A673 (cell line): ENCODE measurements at regions not wholly inside any gene's neighbourhood (a gene's known extent, or its start where the extent isn't known, plus 50 kb on each side); places are given as distances from the start of the nearest gene placed in this dataset.

Experiments used
- BruUV-seq: library from RNA; stranded (reverse); fragments of 400-500 nt; replicated peaks from 2 replicates; lab custom pipeline; 2021; lab: Mats Ljungman, UMichigan
- CTCF ChIA-PET: fragments of 300-600 bp; sonication (Branson Sonifier 250); formaldehyde crosslinking; loops from one replicate; lab custom pipeline; 2022; ENCODE audit warnings: antibody characterized with exemption; lab: Charles Lee
- POLR2A ChIA-PET: fragments of 300-600 bp; sonication (Branson Sonifier 250); formaldehyde crosslinking; loops from one replicate; lab custom pipeline; 2022; ENCODE audit warnings: antibody characterized with exemption; ENCODE audit not compliant: low non-redundant PET; lab: Charles Lee
- DNase-seq: peaks from one replicate; pipeline ENCODE4 v3.0.0-alpha.2; 2015; ENCODE audit warnings: low spot score
- H3K27ac ChIP-seq: fragments of 200-600 bp; sonication (generic); 2 replicates; pipeline ENCODE4 v1.5.1; 2016; ENCODE audit warnings: mixed run types, low read depth, mild to moderate bottlenecking, mixed read lengths, antibody characterized with exemption, low read length; ENCODE audit not compliant: poor library complexity, severe bottlenecking
- H3K27me3 ChIP-seq: fragments of 200-600 bp; sonication (generic); replicated peaks from 2 replicates; pipeline ENCODE4 v1.6.1; 2017; ENCODE audit warnings: mixed run types, low read depth, mild to moderate bottlenecking, mixed read lengths, antibody characterized with exemption, low read length; ENCODE audit not compliant: insufficient read depth, poor library complexity
- H3K36me3 ChIP-seq: fragments of 200-600 bp; sonication (generic); 2 replicates; pipeline ENCODE4 v1.6.1; 2016; ENCODE audit warnings: mixed run types, mild to moderate bottlenecking, mixed read lengths, antibody characterized with exemption, low read length; ENCODE audit not compliant: insufficient read depth, poor library complexity, severe bottlenecking
- H3K4me1 ChIP-seq: fragments of 200-600 bp; sonication (generic); 2 replicates; pipeline ENCODE4 v1.6.1; 2017; ENCODE audit warnings: mixed run types, mild to moderate bottlenecking, mixed read lengths, antibody characterized with exemption, low read length; ENCODE audit not compliant: insufficient read depth, poor library complexity, severe bottlenecking
- H3K4me3 ChIP-seq: fragments of 200-600 bp; sonication (generic); 2 replicates; pipeline ENCODE4 v1.5.1; 2016; ENCODE audit warnings: low read depth, mixed run types, mild to moderate bottlenecking, mixed read lengths, low read length; ENCODE audit not compliant: poor library complexity, severe bottlenecking
- H3K9me3 ChIP-seq: fragments of 200-600 bp; sonication (generic); 2 replicates; pipeline ENCODE4 v1.6.1; 2016; ENCODE audit warnings: mixed run types, low read depth, mild to moderate bottlenecking, mixed read lengths, antibody characterized with exemption, low read length; ENCODE audit not compliant: poor library complexity, severe bottlenecking
- CTCF ChIP-seq: fragments of 300-800, 200-600 bp; sonication (generic); conservative IDR thresholded peaks from 2 replicates; pipeline ENCODE4 v1.5.1; 2017; ENCODE audit warnings: low read depth, mild to moderate bottlenecking, antibody characterized with exemption, low read length, moderate library complexity, mixed read lengths
- EZH2 ChIP-seq: fragments of 200-600 bp; sonication (generic); IDR thresholded peaks from 2 replicates; pipeline ENCODE4 v1.6.1; 2017; ENCODE audit warnings: borderline replicate concordance, low read depth, mild to moderate bottlenecking, mixed read lengths, antibody characterized with exemption, low read length; ENCODE audit not compliant: poor library complexity, severe bottlenecking
- intact Hi-C: fragments of 100-400 bp; cut with micrococcal nuclease; formaldehyde crosslinking; loops from one replicate; pipeline ENCODE4 v1.10.0; 2022; ENCODE audit not compliant: unreplicated experiment

- POLR2A ChIA-PET = no interaction called here
- TF ChIP-seq EZH2 (no peak), CTCF (no peak)
- no peaks in the 10 kb centered on the region for H3K36me3 ChIP-seq
- H3K27me3 ChIP-seq = no peaks in the 10 kb centered on the region
- CTCF ChIA-PET = no interaction called here
- intact Hi-C loops = no loop called here
- peaks cover 4% of the 10 kb centered on the region for H3K4me1 ChIP-seq
- no peak overlapping the region for H3K27ac ChIP-seq
- no TSS peak for BruUV-seq
- no peak overlapping the region for H3K4me3 ChIP-seq
- no peaks in the 10 kb centered on the region for H3K9me3 ChIP-seq
- no peak for DNase-seq
These were observed 242.6 kb upstream of the TCF4 start for GRCh38 chr18:55830544-55830943.

DNA sequence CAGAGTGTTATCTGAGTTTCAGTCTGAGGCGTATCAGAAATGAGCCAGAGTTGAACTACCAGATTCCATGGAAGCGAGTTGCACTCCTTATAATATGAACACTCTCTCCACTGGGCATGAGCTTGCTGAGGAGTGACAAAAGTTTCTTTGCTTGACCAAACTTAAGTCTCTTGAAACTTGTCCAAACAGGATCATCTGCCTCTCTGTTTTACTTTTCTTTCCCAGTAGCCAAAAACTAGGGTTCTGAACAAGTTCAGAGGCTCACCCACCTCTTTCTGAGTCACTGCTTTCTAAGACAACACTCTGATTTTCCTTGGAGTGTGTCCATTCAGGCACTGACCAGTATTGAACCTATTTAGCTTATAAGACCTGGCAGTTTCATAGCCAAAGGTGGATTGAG lies 233.2 kb upstream of the TCF4 start:
- Histone ChIP-seq H3K27ac (no peak overlapping the region), H3K36me3 (no peaks in the 10 kb centered on the region), H3K27me3 (no peaks in the 10 kb centered on the region), H3K4me3 (no peak overlapping the region), H3K4me1 (no peaks in the 10 kb centered on the region), H3K9me3 (no peaks in the 10 kb centered on the region)
- ChIA-PET CTCF (no interaction called here), POLR2A (interaction anchor here (0.7 kb wide), 1 partner anchor 113 kb away, joined by 8 read pairs; no protein-coding TSS in a partner anchor)
- no peak for DNase-seq
- no TSS peak for BruUV-seq
- no peak for TF ChIP-seq CTCF
- TF ChIP-seq EZH2 = no peak
- intact Hi-C loops = no loop called here

GRCh38 chr18:55819448-55819847 lies 231.5 kb upstream of the TCF4 start:
- H3K4me3 ChIP-seq = no peak overlapping the region
- no peaks in the 10 kb centered on the region for H3K9me3 ChIP-seq
- ChIA-PET CTCF (no interaction called here), POLR2A (no interaction called here)
- no peak for DNase-seq
- no TSS peak for BruUV-seq
- TF ChIP-seq EZH2 (no peak), CTCF (no peak)
- intact Hi-C loops = no loop called here
- H3K27ac ChIP-seq = no peak overlapping the region
- no peaks in the 10 kb centered on the region for H3K4me1 ChIP-seq
- H3K36me3 ChIP-seq = no peaks in the 10 kb centered on the region
- no peaks in the 10 kb centered on the region for H3K27me3 ChIP-seq
